Body of pancreas (tissue), 4 donors: ENCODE measurements at regions not wholly inside any gene's neighbourhood (a gene's known extent, or its start where the extent isn't known, plus 50 kb on each side); places are given as distances from the start of the nearest gene placed in this dataset.

Experiments used
- ATAC-seq: fragments of 150-250 bp; one replicate; pipeline ENCODE4 v1.9.1; 2016
- DNase-seq, 4 donors: peaks; one replicate each; pipeline ENCODE4 v3.0.0-alpha.2; 2019
- H3K27ac ChIP-seq, 4 donors: fragments of 200-600 bp; sonication (generic); 1 replicate in 3 of 4; 2 replicates in 1 of 4; pipeline versions ENCODE4 v1.5.1 to v1.6.1; 2016 to 2019; ENCODE audit warnings: mild to moderate bottlenecking in 1 of 4, mixed read lengths in 1 of 4, moderate library complexity in 1 of 4
- H3K27me3 ChIP-seq, 2 donors: fragments of 200-600 bp; sonication (generic); one replicate each; pipeline ENCODE4 v1.6.0; 2016; ENCODE audit warnings: mild to moderate bottlenecking in 1 of 2
- H3K36me3 ChIP-seq, 2 donors: fragments of 200-600 bp; sonication (generic); replicated peaks in 1 of 2; 2 replicates each; pipeline ENCODE4 v1.5.1; 2016; ENCODE audit warnings: low read depth in 2 of 2; ENCODE audit not compliant: insufficient read depth in 1 of 2
- H3K4me1 ChIP-seq: fragments of 200-600 bp; sonication (generic); one replicate; pipeline ENCODE4 v1.6.0; 2016
- H3K4me3 ChIP-seq, 2 donors: fragments of 200-600 bp; sonication (generic); 1 replicate in 1 of 2; 2 replicates in 1 of 2; pipeline ENCODE4 v1.5.1; 2016 to 2019
- H3K9me3 ChIP-seq, 3 donors: fragments of 200-600 bp; sonication (generic); 1 replicate in 2 of 3; 2 replicates in 1 of 3; pipeline ENCODE4 v1.5.1; 2016
- POLR2A ChIP-seq, 3 donors: fragments of 450-650 bp; IDR thresholded peaks; one replicate each; pipeline ENCODE4 v1.6.1; 2016; ENCODE audit warnings: antibody characterized with exemption in 3 of 3, mild to moderate bottlenecking in 2 of 3
- WGBS, 2 donors: methylation state at CpG; one replicate each; pipeline ENCODE4 v1.1.5; 2017; 5-methylcytosine and 5-hydroxymethylcytosine counted together
- intact Hi-C: fragments of 100-400 bp; cut with DNase I; formaldehyde crosslinking; loops from one replicate; pipeline ENCODE4 v1.15.1; 2023
- TF ChIP-seq, protein P1 (sequence below), 7 experiments: fragments of 450-650 bp in 4 of 7; fragments of 200-600 bp in 3 of 7; sonication (generic) in 3 of 7; IDR thresholded peaks; one replicate each; pipeline ENCODE4 v1.5.1; 2016 to 2019; ENCODE audit warnings: antibody characterized with exemption in 7 of 7

DNA sequence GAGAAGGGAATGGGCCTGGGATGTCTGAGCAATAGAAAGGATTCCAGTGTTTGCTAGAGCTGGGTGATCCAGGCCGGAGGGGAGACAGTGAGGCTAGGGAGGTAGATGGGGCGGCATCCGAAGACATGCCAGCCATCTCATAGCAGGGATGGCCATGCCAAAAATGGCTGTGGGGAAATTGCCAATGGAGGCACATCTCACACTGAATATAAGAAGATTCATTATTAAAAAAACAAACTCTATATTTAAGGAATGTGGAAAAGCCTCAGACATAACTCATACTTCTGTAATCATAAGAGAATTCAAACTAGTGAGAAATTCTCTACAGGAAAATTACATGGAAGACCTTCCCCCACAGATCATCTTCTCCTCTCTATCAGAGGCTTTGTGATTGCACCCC lies 289.2 kb downstream of the FGF9 start:
- ATAC-seq (no peak), DNase-seq (no peak)
- WGBS, 2 donors: 83 to 84% methylated on average over 3 of the region's 3 CpGs
- no peaks in the 10 kb centered on the region for H3K4me1 ChIP-seq
- H3K27me3 ChIP-seq: no peaks in the 10 kb centered on the region
- H3K27ac ChIP-seq: no peak overlapping the region
- H3K9me3 ChIP-seq: no peaks in the 10 kb centered on the region
- intact Hi-C loops: no loop called here
- H3K4me3 ChIP-seq: no peak overlapping the region
- TF ChIP-seq POLR2A (IDR thresholded peaks at IDR 0.05): no peak
- TF ChIP-seq, protein P1, sequence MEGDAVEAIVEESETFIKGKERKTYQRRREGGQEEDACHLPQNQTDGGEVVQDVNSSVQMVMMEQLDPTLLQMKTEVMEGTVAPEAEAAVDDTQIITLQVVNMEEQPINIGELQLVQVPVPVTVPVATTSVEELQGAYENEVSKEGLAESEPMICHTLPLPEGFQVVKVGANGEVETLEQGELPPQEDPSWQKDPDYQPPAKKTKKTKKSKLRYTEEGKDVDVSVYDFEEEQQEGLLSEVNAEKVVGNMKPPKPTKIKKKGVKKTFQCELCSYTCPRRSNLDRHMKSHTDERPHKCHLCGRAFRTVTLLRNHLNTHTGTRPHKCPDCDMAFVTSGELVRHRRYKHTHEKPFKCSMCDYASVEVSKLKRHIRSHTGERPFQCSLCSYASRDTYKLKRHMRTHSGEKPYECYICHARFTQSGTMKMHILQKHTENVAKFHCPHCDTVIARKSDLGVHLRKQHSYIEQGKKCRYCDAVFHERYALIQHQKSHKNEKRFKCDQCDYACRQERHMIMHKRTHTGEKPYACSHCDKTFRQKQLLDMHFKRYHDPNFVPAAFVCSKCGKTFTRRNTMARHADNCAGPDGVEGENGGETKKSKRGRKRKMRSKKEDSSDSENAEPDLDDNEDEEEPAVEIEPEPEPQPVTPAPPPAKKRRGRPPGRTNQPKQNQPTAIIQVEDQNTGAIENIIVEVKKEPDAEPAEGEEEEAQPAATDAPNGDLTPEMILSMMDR (IDR thresholded peaks at IDR 0.05): no peak
- H3K36me3 ChIP-seq: no peaks in the 10 kb centered on the region

DNA sequence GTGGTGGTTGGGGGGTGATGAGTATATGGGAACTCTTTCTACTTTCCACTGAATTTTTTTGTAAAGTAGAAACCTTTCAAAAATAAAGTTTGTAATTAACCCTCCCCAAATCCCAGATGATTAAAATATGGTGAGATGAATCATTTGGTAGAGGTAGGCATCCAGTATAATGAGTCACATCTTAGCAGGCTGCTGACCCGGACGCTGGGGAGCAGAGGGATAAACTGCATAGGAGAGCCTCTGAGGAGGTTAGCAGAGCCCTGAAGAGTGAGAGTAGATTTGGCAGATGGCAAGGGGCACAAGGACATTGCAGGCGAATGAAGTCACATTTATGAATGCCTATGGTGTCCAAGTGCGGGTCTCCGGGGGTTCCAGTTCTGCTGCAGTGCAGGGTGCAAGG lies 293.8 kb downstream of the FGF9 start:
- 63 to 84% methylated on average over 5 of the region's 5 CpGs for WGBS, 2 donors
- no peak for ATAC-seq
- intact Hi-C loops: no loop called here

DNA sequence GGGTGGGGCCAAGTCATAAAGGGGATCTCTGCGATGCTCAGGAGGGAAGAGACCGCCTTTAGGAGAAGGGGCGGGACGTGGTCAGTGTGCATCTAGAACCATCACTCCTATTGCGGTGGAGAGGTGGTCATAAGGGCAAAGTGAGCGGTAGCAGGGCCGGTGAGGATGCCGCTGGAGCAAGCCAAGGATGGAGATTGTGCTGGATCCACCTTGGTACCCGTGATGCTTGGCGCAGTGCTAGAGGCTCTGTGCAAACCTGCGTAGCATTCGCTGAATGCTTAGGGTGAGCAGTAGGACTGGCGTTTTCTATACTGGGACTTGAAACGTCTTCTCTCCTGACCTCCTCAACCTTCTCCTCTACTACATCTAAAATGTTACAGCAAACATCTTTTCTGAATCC lies 294.2 kb downstream of the FGF9 start:
- intact Hi-C loops: no loop called here
- TF ChIP-seq POLR2A (IDR thresholded peaks at IDR 0.05): no peak
- TF ChIP-seq, protein P1 (IDR thresholded peaks at IDR 0.05): no peak
- ATAC-seq (no peak), DNase-seq (no peak)
- Histone ChIP-seq H3K4me1 (no peaks in the 10 kb centered on the region), H3K27ac (no peak overlapping the region), H3K4me3 (no peak overlapping the region), H3K27me3 (no peaks in the 10 kb centered on the region), H3K36me3 (no peaks in the 10 kb centered on the region), H3K9me3 (no peaks in the 10 kb centered on the region)
- 86% methylated on average over 14 of the region's 14 CpGs for WGBS, 2 donors

More for the DNA sequence above, 293.8 kb downstream of the FGF9 start:
- Histone ChIP-seq H3K27ac (no peak overlapping the region), H3K9me3 (no peaks in the 10 kb centered on the region), H3K4me3 (no peak overlapping the region), H3K27me3 (no peaks in the 10 kb centered on the region), H3K4me1 (no peaks in the 10 kb centered on the region), H3K36me3 (no peaks in the 10 kb centered on the region)
- DNase-seq: no peak
- TF ChIP-seq, protein P1 (IDR thresholded peaks at IDR 0.05): no peak
- no peak for TF ChIP-seq POLR2A (IDR thresholded peaks at IDR 0.05)

DNA sequence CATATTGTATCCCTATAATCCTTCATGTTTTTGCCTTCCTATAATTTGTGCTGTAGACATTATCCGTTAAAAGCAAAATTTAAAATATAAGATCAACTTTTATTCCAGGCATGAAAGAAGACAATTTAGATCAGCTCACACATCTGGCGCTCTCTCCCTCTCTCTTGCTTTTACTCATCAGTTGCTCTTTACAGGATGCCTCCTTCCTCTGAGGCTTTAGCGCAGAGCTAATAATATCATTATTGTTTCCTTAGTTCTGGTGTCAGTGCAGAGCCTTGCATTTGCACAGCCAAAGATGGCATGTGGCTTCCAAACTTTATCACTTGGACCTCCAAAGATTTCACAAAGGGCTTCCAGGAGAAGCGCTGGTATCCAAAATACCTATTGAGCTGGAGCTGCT lies 295.1 kb downstream of the FGF9 start:
- ATAC-seq (no peak), DNase-seq (no peak)
- H3K36me3 ChIP-seq: no peaks in the 10 kb centered on the region
- TF ChIP-seq, protein P1 (IDR thresholded peaks at IDR 0.05): no peak
- no peak for TF ChIP-seq POLR2A (IDR thresholded peaks at IDR 0.05)
- no peak overlapping the region for H3K4me3 ChIP-seq
- 72 to 81% methylated on average over 4 of the region's 4 CpGs for WGBS, 2 donors
- H3K27ac ChIP-seq: no peak overlapping the region
- no peaks in the 10 kb centered on the region for H3K9me3 ChIP-seq
- no peaks in the 10 kb centered on the region for H3K27me3 ChIP-seq
- H3K4me1 ChIP-seq: no peaks in the 10 kb centered on the region
- intact Hi-C loops: no loop called here

DNA sequence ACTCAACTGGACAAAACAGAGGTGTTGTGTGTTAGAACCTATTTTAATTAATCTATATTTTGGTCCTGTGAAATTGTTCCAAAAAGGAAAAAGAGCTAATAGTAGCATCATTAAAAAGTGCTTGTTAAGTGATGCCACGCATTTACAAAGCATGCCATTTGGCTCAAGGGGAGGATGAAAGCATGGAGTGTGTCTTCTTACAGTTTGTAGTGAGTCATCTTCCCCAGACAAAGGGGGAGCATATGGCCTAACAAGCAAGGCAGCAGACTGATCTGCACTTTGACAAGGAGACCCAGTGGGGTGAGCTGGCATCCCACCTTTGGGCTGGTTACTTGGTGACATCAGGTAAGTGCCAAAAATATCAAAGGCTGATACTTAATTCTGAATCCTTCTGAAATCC lies 297.0 kb downstream of the FGF9 start:
- no peaks in the 10 kb centered on the region for H3K36me3 ChIP-seq
- WGBS, 2 donors: 89 to 91% methylated on average over 1 of the region's 1 CpG
- H3K27ac ChIP-seq: no peak overlapping the region
- no peaks in the 10 kb centered on the region for H3K4me1 ChIP-seq
- ATAC-seq: no peak
- no peaks in the 10 kb centered on the region for H3K27me3 ChIP-seq
- no peaks in the 10 kb centered on the region for H3K9me3 ChIP-seq
- intact Hi-C loops: no loop called here
- H3K4me3 ChIP-seq: no peak overlapping the region
- no peak for TF ChIP-seq POLR2A (IDR thresholded peaks at IDR 0.05)
- TF ChIP-seq, protein P1 (IDR thresholded peaks at IDR 0.05): no peak
- no peak for DNase-seq
